Stimulated activated CD4-positive, alpha-beta T cell treated with anti-CD3 and anti-CD28 coated beads, Interleukin-15, amount 100 ng/mL, for 24 hours (primary cell): ENCODE measurements at regions not wholly inside any gene's neighbourhood (a gene's known extent, or its start where the extent isn't known, plus 50 kb on each side); places are given as distances from the start of the nearest gene placed in this dataset.

ENCODE experiments used
- DNase-seq: peaks from one replicate; pipeline ENCODE4 v3.0.0-alpha.2; 2020

DNA sequence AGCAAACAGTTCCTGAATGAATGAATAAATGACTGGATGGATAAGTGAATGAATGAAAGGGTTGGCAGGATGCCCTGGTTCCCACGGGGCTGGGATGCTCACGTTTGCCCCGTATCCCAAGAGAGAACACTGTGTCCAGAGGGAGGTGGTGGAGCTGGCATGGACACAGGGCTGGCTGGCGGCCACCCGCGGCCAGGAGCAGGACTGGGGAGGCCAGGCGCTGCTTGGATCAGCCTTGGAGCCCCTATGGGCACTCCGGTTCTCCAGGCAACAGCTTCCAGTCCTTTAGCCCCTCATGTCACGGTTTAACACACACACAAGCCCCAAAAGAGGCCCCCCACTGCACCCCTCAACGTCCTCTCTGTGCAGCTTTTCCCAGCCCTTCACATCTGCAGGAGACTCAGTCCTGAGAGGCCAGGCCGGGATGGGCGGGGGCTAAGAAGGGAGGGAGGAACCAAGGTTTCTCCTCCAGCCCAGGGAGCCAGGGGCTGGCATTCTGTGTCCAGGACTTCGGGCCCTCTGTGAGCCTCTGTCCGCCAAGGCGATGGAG, 86.0 kb upstream of the ALDH1L1 start:
- no peak for DNase-seq

DNA sequence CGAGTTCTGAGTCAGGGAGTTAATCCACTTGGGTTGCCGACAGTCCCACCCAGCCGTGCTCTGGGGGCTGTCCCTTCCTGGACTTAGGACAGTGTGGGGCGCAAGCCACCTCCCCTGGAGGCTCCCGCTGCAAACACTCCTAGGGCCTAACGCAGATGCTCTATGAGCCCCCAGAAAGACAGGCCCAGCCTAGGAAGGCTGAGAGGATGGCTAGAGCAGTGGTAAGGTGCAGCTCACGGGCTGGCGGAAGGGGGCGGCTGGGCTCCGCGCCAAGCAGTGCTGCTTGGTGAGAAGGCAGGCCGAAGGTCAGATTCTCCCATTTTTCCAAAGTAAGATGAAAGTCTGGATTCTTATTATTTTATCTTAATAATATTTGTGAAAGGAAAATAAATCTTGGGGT, 84.6 kb upstream of the ALDH1L1 start:
- DNase-seq, result no peak

DNA sequence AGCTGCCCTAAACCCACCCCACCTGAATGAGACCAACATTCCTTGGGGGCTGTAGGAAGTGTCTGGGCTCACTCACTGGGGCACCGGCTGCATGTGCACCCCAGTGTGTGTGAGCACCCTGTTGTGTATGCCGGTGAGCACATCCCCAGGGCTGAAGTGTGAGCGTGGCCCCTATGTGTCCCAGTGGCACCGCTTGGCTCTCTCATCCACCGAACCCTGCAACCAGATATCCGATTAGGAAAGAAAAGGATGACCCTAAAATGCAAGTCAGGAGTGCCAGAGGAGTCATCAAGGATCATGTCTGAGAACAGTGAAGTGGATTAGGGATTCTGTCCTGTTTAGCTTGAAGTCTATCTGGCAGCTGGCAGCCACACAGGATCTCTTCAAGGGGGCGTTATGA, 84.0 kb upstream of the ALDH1L1 start:
- DNase-seq, result no peak

DNA sequence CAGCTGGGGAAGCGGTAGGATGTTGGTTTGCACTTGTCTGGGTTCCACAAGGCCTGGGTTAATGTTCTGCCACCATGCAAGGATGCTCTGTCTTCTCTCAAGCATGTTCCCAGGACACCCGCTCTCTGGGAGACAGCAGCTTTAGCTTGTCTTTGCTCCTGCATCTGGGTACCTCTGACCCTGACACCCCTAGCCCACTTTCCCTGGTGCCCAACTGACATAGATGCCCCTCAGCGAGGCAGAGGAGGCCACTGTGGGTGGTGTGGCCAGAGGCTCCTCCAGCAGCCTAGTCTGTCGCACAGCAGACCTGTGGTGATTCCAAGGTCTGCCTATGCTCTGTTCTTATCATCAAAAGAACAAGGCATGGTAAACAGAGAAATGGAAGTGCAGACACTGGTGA, 83.6 kb upstream of the ALDH1L1 start:
- no peak for DNase-seq

DNA sequence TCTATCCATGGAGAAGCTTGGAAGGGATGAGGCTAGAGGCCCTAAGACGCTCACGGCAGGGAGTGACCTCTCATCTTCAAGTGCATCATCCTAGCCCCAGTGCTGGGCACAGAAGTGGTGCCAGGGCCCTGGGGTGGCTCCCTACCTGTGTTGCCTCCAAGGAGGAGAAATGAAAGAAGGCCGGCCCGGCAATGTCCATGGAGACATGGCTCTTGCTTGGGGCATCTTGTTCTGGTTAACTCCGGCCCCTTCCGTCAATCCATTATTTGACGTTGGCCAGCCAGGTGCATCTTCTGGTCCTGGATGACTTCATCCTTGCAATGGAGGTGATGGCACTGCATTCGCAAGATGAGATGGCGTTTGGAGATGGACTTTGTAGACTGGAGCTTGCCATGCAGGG, 83.2 kb upstream of the ALDH1L1 start:
- DNase-seq, result no peak

DNA sequence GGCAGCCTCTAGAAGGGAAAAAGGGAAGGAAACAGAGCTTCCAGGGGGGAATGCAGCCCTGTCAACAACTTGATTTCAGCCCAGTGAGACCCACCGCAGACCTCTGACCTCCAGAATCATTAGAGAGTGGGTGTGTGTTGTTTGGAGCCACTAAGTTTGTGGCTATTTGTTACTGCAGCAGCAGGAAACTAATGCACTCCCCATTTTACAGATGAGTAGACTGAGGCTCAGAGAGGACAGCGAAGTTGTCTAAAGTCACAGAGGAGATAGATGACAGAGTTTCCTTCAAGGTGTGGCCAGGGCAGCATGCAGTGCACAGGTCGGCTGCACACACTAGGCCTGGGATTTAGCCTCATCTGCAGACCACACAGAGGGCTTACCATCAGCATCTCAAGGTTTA, 81.8 kb upstream of the ALDH1L1 start:
- DNase-seq, result no peak

DNA sequence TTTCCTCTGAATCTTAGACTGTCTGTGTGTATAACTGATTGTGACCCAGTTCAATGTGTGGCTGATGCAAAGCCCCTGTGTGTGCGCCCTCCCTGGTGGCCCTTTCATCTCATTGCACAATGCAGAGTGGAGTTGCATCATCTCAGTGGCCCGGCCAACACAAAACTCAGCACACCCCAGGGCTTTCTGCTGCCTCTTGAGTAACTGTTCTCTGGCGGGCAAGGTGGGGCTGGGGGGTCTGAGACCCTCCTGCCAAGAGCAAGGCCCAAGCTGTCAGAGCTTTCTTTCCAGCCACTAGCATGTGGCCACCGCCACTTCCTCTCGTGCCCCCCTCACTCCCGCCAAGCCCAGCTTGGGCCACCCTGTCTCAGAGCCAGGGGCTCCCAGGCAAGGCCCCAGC, 80.7 kb upstream of the ALDH1L1 start:
- DNase-seq, result no peak

DNA sequence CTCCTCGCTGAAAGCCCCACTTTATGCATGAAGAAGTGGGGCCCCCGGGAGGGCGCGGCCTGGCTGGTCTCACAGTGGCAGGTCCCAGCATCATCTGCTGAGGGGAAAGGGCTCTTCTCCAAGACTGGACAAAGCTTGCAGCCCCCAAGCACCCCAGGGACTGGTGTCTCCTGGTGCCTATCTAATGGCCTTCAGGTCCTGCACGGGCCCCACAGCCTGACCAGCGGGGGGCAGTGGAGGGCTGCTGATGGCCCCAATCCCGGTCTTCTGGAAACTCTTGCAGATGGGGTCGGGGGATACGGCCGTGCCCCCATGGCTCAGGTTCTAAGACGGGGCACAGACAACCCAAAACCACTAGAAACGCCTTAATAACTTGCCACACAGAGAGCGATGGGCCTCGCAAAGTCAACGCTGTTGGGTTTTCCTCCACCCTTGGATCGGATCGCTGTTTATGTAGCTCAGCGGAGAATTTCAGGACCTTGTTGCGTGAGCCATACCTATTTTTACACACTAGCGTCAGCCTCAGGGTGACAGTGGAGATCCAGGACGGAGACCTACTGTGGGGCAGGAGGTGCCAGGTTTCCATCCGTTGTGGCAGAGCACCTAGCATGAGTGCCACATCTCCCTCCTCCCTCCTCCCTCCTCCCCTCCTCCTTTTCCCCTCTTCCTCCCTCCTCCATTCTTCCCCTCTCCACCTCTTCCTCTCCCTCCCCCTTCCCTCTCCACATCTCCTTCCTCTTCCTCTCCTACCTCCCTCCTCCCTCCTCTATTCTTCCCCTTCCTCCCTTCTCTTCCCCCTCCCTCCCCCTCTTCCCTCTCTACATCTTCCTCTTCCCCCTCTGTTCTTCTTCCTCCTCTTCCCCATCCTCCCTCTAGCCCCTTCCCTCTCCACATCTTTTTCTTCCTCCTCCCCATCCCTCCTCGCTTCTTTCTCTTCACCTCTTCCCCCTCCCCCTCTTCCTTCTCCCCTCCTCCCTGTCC, 79.3 kb upstream of the ALDH1L1 start:
- DNase-seq, result peak; percentile 28

DNA sequence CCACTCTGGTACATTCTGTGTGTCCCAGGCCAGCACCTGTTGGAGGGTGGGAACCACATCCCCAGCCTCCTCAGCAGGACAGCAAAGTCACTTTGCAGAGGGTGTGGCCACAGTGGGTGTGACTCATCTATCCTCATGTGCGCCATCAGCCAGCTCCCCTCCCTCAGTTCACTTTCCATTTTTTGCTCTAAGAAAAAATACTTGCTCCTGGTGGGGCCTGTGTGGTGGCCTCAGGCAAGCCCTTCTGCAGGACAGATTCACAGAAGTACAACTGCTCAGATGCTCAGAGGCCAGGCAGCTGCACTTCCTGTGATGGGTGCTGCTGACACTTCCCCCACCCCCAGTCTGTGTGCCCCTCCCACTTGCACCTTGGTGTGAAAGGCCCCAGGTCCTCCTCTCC, 78.3 kb upstream of the ALDH1L1 start:
- no peak for DNase-seq

DNA sequence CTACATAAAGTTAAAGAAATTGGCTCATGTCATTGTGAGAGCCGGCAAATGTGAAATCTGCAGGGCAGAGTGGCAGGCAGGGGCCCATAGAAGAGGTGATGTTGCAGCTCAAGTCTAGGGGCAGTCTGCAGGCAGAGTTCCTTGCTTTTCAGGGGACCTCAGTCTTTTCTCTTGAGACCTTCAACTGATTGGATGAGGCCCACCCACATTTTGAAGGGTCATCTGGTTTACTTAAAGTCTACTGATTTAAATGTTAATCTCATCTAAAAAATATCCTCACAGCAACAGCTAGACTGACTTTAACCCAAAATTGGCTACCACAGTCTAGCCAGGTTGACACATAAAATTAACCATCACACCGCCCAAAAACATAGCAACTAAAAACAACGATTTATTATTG, 77.6 kb upstream of the ALDH1L1 start:
- no peak for DNase-seq

DNA sequence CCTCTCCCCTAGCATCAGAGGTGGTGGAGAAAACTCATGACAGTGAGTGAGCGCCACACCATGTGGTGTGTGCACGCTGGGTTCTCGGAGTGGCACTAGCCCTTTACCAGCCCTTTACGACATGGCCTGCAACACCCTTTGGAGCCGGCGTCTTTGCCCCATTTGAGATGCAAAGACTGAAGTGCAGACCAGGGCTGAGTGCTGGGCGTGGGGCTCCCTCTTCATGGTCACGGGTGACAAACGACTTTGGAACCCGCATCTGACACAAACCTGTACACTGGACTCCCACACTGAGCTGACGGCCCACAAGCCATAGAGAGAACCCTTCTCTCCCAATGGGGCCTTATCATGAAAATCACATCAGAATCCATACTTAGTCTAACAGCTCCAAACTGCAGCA, 76.8 kb upstream of the ALDH1L1 start:
- no peak for DNase-seq

DNA sequence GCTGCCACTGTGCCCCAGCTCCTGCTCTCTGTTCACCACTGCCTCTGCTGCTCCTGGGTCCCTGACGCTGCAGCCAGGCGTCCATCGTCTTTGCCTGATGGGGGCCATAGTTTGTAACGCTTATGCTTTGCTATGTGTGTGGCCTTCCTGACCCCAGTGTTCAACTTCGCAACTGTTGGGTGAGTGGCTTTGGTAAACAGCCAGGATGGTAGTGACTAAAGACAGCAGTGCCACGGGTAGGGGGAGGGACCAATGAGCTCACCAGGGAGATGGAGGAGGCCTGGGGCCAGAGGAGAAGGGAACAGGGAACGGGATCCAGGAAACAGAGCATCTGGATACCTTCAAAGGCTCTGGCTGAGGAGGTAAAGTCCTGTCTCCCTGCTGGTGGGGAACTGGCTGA, 75.9 kb upstream of the ALDH1L1 start:
- no peak for DNase-seq

DNA sequence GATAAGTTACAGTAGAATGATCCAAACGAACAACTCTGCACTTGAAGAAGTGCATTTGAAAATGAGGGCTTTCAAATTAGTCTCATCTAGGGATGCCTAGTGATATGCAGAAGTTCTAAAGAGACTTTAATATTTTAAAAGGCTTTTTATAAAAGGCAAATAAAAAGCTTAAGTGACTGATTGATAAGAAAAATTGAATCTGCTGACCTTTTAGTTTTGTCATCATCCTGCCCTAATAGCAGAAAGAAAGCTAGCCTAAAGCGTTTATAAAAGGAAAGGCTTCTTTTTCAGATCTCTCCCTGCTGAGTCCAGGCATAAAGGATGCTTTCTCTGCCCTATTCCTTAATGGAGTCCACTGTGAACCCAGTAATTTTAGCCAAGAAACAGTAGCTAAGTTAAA, 72.7 kb upstream of the ALDH1L1 start:
- no peak for DNase-seq

DNA sequence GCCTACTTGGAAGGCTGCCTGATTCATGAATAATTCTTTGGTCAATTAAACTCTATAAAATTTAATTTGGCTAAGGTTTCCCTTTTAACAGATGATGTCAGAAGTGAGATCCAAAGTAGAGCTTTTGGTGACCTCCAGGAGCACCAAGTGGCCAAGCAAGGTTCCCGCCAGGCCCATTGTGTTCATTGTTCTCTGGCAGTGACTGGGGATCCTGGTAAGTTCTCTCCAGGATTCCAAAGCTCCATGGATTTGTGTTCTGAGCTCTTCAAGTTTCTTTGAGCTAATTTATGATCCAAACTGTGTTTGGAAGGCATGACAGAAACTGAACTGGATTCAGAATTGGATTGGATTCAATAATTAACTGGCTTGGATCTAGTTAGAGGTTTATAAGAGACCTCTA, 72.0 kb upstream of the ALDH1L1 start:
- no peak for DNase-seq

DNA sequence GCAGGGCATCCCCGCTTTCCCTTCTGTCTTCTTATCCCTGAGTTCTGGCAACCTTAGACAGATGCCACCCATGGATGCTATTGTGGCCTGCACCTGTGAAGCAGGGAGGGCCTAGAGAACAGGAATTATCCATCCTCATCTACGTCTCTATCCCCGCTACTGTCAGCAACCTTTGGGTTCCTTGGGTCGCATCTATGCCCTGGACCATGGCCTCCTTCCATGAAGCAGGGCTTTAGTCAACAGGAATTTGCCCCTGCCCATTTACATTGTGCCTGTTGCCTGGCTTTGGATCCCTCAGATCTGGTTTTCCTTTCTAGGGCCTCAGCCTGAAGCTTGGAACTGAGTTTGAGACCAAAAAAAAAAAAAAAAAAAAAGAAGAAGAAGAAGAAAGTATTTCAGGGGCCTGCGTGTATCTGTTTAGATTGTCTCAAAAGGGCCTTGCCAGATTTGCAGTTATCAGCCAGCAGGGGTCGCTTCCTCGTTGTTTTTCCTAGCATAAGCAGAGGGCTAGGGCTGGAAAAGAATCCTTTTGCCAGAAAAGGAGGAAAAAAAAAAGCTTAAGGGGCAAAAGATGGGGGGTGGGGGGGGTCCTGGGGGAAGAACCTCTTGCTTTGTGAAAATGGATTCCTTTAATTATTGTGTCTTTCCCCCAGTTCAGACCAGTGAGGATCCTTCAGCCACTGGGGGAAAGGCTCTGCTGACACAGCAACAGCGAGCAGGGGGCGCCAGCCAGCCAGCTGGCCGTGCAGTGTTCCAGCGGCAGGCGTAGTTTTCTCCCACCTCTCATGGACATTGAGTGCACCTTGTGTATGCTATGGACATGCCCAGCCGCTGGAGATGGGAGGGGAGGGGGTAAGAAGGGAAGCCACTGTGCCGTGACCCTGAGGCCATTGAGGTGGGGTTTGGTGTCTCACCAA, 65.7 kb upstream of the ALDH1L1 start:
- DNase-seq, result peak; percentile 30
